Motor neuron (in vitro differentiated cells): ENCODE measurements at regions not wholly inside any gene's neighbourhood (a gene's known extent, or its start where the extent isn't known, plus 50 kb on each side); places are given as distances from the start of the nearest gene placed in this dataset.

Experiments
- ATAC-seq, 8 experiments: fragments of 200-7000 bp; cut with Tn5 transposase; replicated peaks in 6 of 8; 2 replicates each; pipeline ENCODE4 v1.8.0; 2021; ENCODE audit warnings: mild to moderate bottlenecking in 8 of 8, moderate library complexity in 8 of 8
- H3K27ac ChIP-seq, 2 donors: fragments of 250-450 bp; sonication (Bioruptor Pico); 2 replicates each; pipeline ENCODE4 v1.9.0; 2021; ENCODE audit warnings: antibody characterized with exemption in 2 of 2, mild to moderate bottlenecking in 2 of 2, moderate library complexity in 1 of 2
- H3K4me1 ChIP-seq, 2 donors: fragments of 250-450 bp; sonication (Bioruptor Pico); replicated peaks in 1 of 2; 2 replicates each; pipeline ENCODE4 v1.6.1; 2021; ENCODE audit warnings: antibody characterized with exemption in 2 of 2, mild to moderate bottlenecking in 2 of 2, moderate library complexity in 1 of 2
- H3K4me3 ChIP-seq, 5 donors: fragments of 250-450 bp; sonication (Bioruptor Pico); 2 replicates each; pipeline ENCODE4 v1.9.0; 2021; ENCODE audit warnings: antibody characterized with exemption in 5 of 5, mild to moderate bottlenecking in 5 of 5, moderate library complexity in 4 of 5
- whole genome bisulfite sequencing, 10 experiments: fragments of 450-650 bp; shearing (Covaris generic); methylation state at CpG; one replicate each; pipeline ENCODE4 v1.0.0; 2022; 5-methylcytosine and 5-hydroxymethylcytosine counted together
- in situ Hi-C, 9 experiments: fragments of 400-800 bp; cut with MboI; loops; one replicate each; pipeline ENCODE4 v1.15.0; 2021; ENCODE audit warnings: low sequenced_read_pairs in 9 of 9, low pct_unique_long_range_greater_than_20kb in 2 of 9; ENCODE audit not compliant: unreplicated experiment in 9 of 9

DNA sequence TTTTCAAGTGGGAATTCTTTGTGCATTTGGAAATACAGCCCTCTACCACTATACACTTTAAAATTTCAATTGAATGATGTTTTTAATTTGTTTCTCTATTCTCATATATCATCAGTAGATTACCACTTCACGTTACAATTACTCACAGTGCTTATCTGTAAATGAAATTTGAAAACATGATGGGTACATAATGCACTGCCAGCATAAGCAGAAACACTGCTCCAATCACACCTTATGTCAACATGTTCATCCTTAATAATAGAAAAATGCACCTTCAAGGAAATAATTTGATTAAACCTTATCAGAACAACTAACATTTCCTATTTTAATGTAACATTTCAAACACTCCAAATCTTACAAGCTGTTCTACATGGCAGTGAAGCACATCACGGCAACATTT is 718.4 kb downstream of the GBE1 start:
- in situ Hi-C loops = no loop called here
- WGBS, 10 experiments = 10 to 100% (median 82%) methylated on average over 1 to 2 of the region's 2 CpGs
- Histone ChIP-seq H3K4me3 (no peak overlapping the region), H3K27ac (no peak overlapping the region), H3K4me1 (peaks cover 0 to 2% of the 10 kb centered on the region in 2 donors)
- no peak for ATAC-seq

DNA sequence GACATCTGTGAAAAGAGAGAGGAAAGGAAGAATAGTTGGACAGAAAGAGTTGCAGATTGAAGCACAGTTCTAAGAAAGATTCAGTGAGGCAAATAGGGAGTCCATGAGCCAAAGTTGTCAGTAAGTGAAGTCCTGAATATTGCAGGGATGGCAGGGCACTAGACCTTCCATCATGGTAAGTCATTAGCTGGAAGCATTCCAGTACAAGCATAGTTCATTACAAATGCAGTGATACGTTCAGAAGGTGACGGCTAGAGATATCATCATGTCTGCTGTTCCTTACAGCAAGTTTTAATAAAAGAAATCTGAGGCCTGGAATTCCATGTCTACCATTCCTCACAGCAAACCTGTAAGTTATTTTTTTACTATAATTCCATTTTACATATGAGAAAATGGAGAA is 720.1 kb downstream of the GBE1 start:
- WGBS, 10 experiments = 18 to 100% (median 75%) methylated on average over 1 to 2 of the region's 2 CpGs
- Histone ChIP-seq H3K4me3 (no peak overlapping the region), H3K27ac (no peak overlapping the region), H3K4me1 (peaks cover 0 to 2% of the 10 kb centered on the region in 2 donors)
- in situ Hi-C loops = no loop called here
- ATAC-seq = no peak

DNA sequence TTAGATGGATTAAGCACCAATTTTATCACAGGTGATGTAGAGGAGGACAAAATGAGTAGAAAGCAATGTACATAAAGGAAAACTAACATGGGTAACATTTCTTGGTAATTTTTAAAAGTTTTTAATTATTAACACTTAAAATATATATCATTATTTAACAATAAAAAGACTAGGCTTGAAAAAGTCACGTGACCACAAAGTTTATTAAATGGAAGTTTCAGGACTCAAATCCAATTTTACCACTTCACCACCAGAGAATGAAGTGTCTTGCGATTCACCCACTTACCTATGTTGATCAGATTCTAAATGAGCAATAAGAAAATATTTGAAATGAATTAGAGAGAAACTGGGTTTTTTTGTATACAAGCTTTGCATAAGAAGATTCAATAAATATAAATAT is 721.3 kb downstream of the GBE1 start:
- no peak overlapping the region for H3K4me3 ChIP-seq
- H3K27ac ChIP-seq = no peak overlapping the region
- in situ Hi-C loops = no loop called here
- 25 to 100% (median 69%) methylated on average over 1 to 2 of the region's 2 CpGs; no CpG with 5 or more reads in 1 of the 10 experiments for WGBS, 10 experiments
- H3K4me1 ChIP-seq = peaks cover 0 to 2% of the 10 kb centered on the region in 2 donors
- no peak for ATAC-seq

DNA sequence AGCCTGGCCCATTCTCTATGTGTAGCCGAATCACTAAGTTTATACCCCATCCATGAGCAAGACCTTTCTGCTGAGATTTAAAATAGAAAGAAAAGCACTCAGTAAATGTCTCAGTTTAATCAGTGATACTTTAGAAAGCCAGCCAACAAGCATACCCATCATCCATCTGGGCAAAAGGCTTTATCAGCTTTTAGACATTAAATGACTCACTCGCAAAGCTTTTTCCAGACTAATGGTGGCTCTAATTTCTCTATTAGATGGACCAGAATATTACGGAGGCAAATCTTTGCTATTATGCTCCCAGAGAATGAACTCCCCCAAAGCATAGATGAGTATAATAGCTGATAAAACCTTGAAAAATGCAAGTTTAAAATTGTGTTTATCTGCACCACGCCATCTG is 727.8 kb downstream of the GBE1 start:
- Histone ChIP-seq H3K4me3 (no peak overlapping the region), H3K4me1 (no peaks in the 10 kb centered on the region), H3K27ac (no peak overlapping the region)
- in situ Hi-C loops = no loop called here
- whole genome bisulfite sequencing, 10 experiments = 41 to 94% (median 72%) methylated on average over 1 to 3 of the region's 4 CpGs
- ATAC-seq = peak in 5 of 8 experiments; percentile 18 to 73 (median 39)

DNA sequence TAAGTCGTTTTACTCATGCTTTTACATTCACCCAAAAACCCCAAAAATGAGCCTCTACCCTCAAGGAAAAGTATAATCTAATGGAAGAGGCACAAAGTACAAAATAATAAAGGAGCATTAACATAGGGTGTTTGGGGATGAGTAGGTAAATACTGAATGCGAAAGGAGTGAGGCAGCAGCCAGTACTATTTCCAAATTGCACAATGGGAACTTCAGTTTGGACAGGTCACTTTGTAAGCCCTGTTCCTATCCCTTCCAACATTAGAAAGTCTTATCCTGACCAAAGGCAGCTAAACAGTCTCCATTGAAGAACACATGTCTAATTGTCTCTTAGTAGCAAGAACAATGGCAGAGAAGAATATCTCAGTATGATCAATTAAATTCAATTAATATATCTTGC is 728.3 kb downstream of the GBE1 start:
- Histone ChIP-seq H3K27ac (no peak overlapping the region), H3K4me1 (no peaks in the 10 kb centered on the region), H3K4me3 (no peak overlapping the region)
- in situ Hi-C loops = no loop called here
- ATAC-seq = no peak
- 0 to 92% (median 67%) methylated on average over 1 to 2 of the region's 2 CpGs; no CpG with 5 or more reads in 1 of the 10 experiments for WGBS, 10 experiments

DNA sequence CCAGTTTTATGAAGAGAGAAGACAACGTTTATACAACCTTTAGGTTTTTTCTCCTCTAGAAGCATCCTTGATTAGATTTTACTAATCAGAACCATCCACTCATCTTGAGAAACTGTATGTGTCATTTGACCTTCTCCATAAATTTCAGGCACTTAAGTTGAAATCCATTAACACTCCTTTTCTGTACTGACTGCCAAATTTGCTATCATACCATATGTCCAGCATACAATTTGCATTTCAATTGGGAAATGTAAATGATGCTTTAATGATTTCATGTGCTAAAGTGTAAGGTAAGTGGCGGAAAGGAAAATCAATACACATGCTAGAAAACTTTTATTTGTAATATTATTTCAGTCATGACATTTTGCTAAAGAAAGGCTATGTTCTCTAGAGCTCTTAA is 731.6 kb downstream of the GBE1 start:
- peak in 2 of 8 experiments; percentile 19 to 34 for ATAC-seq
- Histone ChIP-seq H3K27ac (no peak overlapping the region), H3K4me3 (no peak overlapping the region), H3K4me1 (no peaks in the 10 kb centered on the region)
- 0 to 85% (median 67%) methylated on average over 1 to 2 of the region's 2 CpGs; no CpG with 5 or more reads in 1 of the 10 experiments for WGBS, 10 experiments
- in situ Hi-C loops = no loop called here

DNA sequence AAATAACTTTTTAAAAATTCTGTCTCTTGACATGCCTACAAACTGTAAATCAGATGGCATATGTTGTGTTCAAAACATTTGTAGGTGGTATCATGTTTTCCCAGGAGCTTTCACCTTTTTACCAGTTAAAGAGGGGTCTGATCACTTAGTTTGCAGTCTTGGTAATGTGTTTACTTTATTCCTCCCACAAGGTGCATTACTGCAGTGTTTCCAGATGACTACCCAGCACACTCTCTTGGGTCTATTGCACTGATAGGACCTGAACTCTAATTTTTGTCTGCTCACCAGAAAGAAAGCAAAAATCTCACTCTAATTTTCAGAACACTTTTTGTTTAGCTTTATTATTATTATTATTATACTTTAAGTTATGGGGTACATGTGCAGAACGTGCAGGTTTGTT is 734.1 kb downstream of the GBE1 start:
- no peaks in the 10 kb centered on the region for H3K4me1 ChIP-seq
- no peak overlapping the region for H3K27ac ChIP-seq
- no peak overlapping the region for H3K4me3 ChIP-seq
- in situ Hi-C loops = no loop called here
- WGBS, 10 experiments = 0 to 100% (median 63%) methylated on average over 1 of the region's 1 CpG; no CpG with 5 or more reads in 4 of the 10 experiments
- no peak for ATAC-seq

DNA sequence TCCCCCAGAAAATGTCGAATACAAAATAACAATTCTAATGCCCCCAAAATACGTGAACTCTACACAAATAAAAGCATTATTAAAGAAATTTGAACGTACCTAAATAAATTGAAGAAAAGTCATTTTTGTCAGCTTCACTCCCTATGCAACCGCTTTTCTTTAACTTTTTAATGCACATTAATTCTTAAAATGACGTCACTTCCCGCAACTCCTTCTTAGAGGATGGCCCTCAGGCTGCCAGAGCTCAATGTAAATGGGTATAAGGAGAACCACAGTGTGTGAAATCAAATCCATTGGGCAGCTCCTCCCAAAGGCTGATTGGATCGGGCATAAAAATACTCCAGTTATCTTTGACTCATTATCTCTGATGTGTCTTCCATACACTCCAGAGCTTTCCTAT is 736.9 kb downstream of the GBE1 start:
- no peak for ATAC-seq
- H3K4me1 ChIP-seq = no peaks in the 10 kb centered on the region
- H3K4me3 ChIP-seq = no peak overlapping the region
- 24 to 91% (median 69%) methylated on average over 4 to 7 of the region's 7 CpGs; no CpG with 5 or more reads in 1 of the 10 experiments for WGBS, 10 experiments
- in situ Hi-C loops = no loop called here
- no peak overlapping the region for H3K27ac ChIP-seq

DNA sequence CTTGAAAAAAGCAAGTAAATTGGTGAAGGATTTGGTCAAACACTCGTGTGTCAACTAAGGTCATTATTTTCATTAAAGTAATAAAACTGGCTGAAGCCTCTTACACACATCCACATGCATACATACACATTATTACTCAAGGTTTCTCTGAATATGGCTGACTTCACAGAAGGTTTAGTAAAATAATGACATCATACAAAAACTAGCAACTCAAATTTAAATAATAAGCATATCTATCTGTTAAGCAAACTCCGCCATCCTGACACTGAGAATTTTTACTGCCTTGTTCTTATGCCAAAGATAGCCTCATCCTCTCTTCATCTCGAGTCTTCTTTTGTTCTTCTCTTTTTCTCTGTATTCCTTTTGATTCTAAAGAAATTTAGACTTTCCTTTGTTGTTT is 739.1 kb downstream of the GBE1 start:
- ATAC-seq = peak in 1 of 8 experiments; percentile 23
- H3K27ac ChIP-seq = no peak overlapping the region
- in situ Hi-C loops = no loop called here
- WGBS, 10 experiments = 0 to 100% (median 79%) methylated on average over 1 to 3 of the region's 3 CpGs
- H3K4me1 ChIP-seq = no peaks in the 10 kb centered on the region
- H3K4me3 ChIP-seq = no peak overlapping the region

DNA sequence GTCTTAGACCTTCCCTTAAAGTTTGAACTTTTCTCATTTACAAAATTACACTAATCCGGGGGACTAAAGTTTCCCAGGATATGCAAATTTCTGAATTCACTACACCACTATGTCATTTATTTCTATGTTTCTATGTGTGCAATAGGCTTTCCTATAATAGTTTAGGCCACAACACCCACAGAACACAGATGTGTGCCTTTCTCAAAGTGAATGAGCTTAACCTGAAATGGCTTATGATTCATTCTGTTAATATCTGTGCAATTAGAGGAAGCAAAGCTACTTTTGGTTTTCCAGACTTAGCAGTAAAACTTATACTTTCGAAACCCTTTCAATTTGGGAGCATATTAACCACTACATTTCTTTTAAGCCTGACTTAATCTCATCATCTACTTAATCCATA is 748.1 kb downstream of the GBE1 start:
- no peak overlapping the region for H3K27ac ChIP-seq
- no peak overlapping the region for H3K4me3 ChIP-seq
- ATAC-seq = no peak
- WGBS, 10 experiments = 0 to 93% (median 54%) methylated on average over 1 to 2 of the region's 2 CpGs; no CpG with 5 or more reads in 1 of the 10 experiments
- H3K4me1 ChIP-seq = no peaks in the 10 kb centered on the region
- in situ Hi-C loops = no loop called here

DNA sequence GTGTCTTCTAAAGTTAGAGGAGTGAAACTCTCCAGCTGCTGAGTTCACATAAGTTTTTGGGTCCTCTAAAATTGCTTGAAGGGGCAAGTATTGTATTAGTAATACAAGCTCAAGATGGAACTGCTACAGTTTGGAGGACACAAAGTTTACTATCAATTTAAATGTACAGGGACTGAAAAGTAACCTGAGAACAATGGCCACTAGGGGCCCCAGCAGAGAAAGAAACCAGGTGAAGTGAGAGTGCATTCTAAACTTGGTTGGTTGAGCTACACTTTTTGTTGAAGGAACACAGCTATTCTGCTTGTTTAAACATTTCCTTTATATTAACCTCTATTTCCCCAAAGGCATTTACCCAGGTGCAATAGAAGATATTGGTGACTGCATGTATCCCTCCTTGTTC is 755.5 kb downstream of the GBE1 start:
- no peak overlapping the region for H3K27ac ChIP-seq
- no peak overlapping the region for H3K4me3 ChIP-seq
- H3K4me1 ChIP-seq = peaks cover 0 to 9% of the 10 kb centered on the region in 2 donors
- no peak for ATAC-seq
- in situ Hi-C loops = no loop called here

DNA sequence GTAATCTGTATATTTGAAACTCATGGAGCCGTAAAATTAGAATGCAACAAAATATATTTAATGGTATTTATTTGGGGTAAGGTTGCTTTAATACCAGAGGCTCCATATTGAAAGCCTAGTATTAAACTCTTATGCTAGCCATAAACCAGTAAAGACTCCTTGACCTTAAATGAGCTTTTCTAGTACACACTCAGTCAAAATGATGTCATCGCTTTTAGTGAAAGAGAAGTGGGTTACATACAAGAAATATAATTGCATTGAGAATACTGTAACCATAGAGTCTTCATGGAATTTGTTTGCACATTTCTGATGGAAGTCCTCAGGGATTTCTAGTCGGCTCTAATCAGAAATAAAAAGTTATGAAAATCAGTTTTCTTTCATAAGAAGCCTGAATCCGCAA is 757.6 kb downstream of the GBE1 start:
- Histone ChIP-seq H3K4me3 (no peak overlapping the region), H3K4me1 (peaks cover 0 to 9% of the 10 kb centered on the region in 2 donors), H3K27ac (no peak overlapping the region)
- in situ Hi-C loops = no loop called here
- 23 to 90% (median 79%) methylated on average over 1 to 4 of the region's 4 CpGs; no CpG with 5 or more reads in 1 of the 10 experiments for WGBS, 10 experiments
- peak in 3 of 8 experiments; percentile 45 to 59 (median 58) for ATAC-seq

DNA sequence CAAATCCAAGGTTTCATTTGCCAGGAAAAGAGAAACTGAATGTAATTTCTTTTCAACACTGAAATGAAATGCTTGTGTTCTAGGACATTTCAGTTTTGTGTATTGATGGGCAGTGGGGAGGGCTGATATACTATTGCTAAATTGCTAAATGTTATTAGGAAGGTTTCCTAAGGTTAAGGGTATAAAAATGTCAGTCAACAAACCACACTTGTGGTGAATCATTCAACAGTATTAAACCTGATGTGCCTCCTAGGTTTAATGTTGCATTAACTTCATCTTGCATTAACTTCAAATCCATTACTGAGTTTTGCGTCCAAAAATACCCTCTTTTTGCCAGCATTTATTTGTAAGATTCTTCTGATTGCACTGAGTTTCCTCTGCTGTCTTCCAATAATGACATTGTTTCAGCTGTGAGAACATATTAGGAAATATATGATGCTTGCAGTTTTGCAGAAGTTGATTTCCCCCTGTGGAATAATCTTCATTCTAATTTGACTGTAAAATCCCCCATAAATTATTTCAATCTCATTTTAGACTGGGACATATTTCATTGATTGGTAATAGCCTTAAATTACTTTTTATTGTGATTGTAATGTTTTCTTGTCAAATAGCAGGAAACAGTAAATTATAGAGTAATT is 758.3 kb downstream of the GBE1 start:
- in situ Hi-C loops = no loop called here
- 0 to 75% (median 30%) methylated on average over 1 of the region's 1 CpG; no CpG with 5 or more reads in 1 of the 10 experiments for WGBS, 10 experiments
- Histone ChIP-seq H3K4me3 (no peak overlapping the region), H3K27ac (no peak overlapping the region), H3K4me1 (peaks cover 0 to 9% of the 10 kb centered on the region in 2 donors)
- ATAC-seq = peak in 1 of 8 experiments; percentile 63

DNA sequence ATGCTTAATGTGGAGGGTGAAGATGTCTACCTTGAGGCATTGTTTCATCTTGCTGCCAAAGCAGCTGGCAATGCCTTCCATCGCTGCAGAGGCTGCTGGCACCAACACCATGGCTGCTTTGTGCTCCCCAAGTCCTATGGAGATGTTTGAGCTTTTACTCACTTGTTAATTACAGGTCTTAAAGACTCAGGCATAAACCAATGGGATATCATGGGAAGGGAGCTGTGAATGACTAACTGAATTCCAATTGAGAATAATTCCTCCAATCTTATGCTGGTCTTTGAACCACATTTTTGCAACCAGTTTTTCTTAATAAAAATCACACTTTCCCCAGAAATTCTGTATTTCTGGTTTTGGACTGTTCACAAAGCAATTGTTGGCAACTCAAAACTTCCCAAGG is 762.0 kb downstream of the GBE1 start:
- in situ Hi-C loops = no loop called here
- Histone ChIP-seq H3K4me1 (peaks cover 0 to 9% of the 10 kb centered on the region in 2 donors), H3K4me3 (no peak overlapping the region), H3K27ac (no peak overlapping the region)
- ATAC-seq = no peak
- 0 to 100% (median 80%) methylated on average over 1 of the region's 1 CpG; no CpG with 5 or more reads in 2 of the 10 experiments for WGBS, 10 experiments
